ENCODE measurements at regions not wholly inside any gene's neighbourhood (a gene's known extent, or its start where the extent isn't known, plus 50 kb on each side); places are given as distances from the start of the nearest gene placed in this dataset.

GRCh38 chr6:156107624-156108101 is 652.0 kb upstream of the NOX3 start:
- no peak for TF ChIP-seq CTCF (conservative IDR thresholded peaks at IDR 0.05; ENCODE audit: low read length)
- no peak for TF ChIP-seq EZH2phosphoT487 (IDR thresholded peaks at IDR 0.05; ENCODE audit: borderline replicate concordance, low read depth, low read length)

All from OCI-LY7 (cell line).